ENCODE measurements at regions not wholly inside any gene's neighbourhood (a gene's known extent, or its start where the extent isn't known, plus 50 kb on each side); places are given as distances from the start of the nearest gene placed in this dataset.

DNA sequence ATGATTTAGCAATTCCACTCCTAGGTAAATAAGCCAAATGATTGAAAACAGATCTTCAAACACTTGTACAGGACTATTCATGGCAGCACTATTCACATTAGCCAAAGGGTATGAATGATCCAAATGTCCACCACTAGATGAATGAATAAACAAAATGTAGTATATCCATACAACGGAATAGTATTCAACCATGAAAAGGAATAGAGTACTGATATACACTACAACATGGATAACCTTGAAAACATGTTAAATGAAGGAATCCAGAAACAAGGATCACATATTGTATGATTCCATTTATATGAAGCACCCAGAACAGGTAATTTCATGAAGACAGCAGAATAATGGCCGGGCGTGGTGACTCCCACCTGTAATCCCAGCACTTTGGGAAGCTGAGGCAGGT, 78.2 kb upstream of the IGF1R start:
- no TSS peak for BruUV-seq (replicated peaks)
- DNase-seq (ENCODE audit: low spot score), result no peak
- H2AFZ ChIP-seq (ENCODE audit: low read length), result no peak overlapping the region
- no peaks in the 10 kb centered on the region for H3K9me3 ChIP-seq (ENCODE audit: low read length)
- TF ChIP-seq EZH2phosphoT487 (IDR thresholded peaks at IDR 0.05; ENCODE audit: borderline replicate concordance, low read depth, low read length), result no peak
- TF ChIP-seq, protein P1, sequence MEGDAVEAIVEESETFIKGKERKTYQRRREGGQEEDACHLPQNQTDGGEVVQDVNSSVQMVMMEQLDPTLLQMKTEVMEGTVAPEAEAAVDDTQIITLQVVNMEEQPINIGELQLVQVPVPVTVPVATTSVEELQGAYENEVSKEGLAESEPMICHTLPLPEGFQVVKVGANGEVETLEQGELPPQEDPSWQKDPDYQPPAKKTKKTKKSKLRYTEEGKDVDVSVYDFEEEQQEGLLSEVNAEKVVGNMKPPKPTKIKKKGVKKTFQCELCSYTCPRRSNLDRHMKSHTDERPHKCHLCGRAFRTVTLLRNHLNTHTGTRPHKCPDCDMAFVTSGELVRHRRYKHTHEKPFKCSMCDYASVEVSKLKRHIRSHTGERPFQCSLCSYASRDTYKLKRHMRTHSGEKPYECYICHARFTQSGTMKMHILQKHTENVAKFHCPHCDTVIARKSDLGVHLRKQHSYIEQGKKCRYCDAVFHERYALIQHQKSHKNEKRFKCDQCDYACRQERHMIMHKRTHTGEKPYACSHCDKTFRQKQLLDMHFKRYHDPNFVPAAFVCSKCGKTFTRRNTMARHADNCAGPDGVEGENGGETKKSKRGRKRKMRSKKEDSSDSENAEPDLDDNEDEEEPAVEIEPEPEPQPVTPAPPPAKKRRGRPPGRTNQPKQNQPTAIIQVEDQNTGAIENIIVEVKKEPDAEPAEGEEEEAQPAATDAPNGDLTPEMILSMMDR (conservative IDR thresholded peaks at IDR 0.05; ENCODE audit: low read length), result no peak
- H3K27ac ChIP-seq (ENCODE audit: low read depth, low read length, poor library complexity, severe bottlenecking), result no peak overlapping the region
- CTCF ChIA-PET (ENCODE audit: unreplicated experiment), result no interaction called here
- intact Hi-C loops (cut with micrococcal nuclease; ENCODE audit: unreplicated experiment), result no loop called here
- no peaks in the 10 kb centered on the region for H3K4me1 ChIP-seq (ENCODE audit: insufficient read depth, low read length, poor library complexity, severe bottlenecking)
- H3K9me2 ChIP-seq (ENCODE audit: insufficient read depth, low read length), result no peaks in the 10 kb centered on the region
- POLR2A ChIA-PET, result no interaction called here
- no peak overlapping the region for H3K4me3 ChIP-seq (ENCODE audit: low read depth, low read length, poor library complexity, severe bottlenecking)
- H3K79me2 ChIP-seq (ENCODE audit: insufficient read depth, low read depth, low read length), result no peaks in the 10 kb centered on the region
- H3K36me3 ChIP-seq (ENCODE audit: insufficient read depth, low read length), result no peaks in the 10 kb centered on the region
- H4K20me1 ChIP-seq (ENCODE audit: insufficient read depth, low read length), result no peaks in the 10 kb centered on the region
- no peak overlapping the region for H3K4me2 ChIP-seq (ENCODE audit: low read length)

DNA sequence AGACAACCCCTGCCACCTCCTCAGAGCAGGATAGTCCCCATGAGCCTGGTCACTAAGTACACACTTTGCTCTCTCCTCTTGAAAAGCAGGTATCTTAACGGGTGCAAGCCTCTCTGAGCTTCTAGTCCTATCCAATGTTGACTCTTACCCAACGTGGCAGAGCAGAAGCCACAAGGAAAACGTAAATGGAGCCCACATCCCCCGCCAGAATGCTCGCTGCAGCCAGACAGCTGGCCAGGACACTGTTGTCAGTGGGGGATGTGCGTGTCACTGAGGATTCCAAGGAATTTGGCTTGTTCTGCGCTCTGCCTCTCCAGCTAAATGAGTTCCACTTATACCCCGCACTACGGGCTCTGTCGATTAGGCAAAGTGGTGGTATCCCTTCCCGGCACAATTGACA, 67.8 kb upstream of the IGF1R start:
- H3K36me3 ChIP-seq (ENCODE audit: insufficient read depth, low read length), result no peaks in the 10 kb centered on the region
- H3K9me3 ChIP-seq (ENCODE audit: low read length), result no peaks in the 10 kb centered on the region
- H3K4me2 ChIP-seq (ENCODE audit: low read length), result no peak overlapping the region
- H3K9me2 ChIP-seq (ENCODE audit: insufficient read depth, low read length), result no peaks in the 10 kb centered on the region
- H3K4me1 ChIP-seq (ENCODE audit: insufficient read depth, low read length, poor library complexity, severe bottlenecking), result no peaks in the 10 kb centered on the region
- no peak overlapping the region for H2AFZ ChIP-seq (ENCODE audit: low read length)
- POLR2A ChIA-PET, result no interaction called here
- intact Hi-C loops (cut with micrococcal nuclease; ENCODE audit: unreplicated experiment), result no loop called here
- H3K4me3 ChIP-seq (ENCODE audit: low read depth, low read length, poor library complexity, severe bottlenecking), result no peak overlapping the region
- H3K79me2 ChIP-seq (ENCODE audit: insufficient read depth, low read depth, low read length), result no peaks in the 10 kb centered on the region
- no peak for DNase-seq (ENCODE audit: low spot score)
- BruUV-seq (replicated peaks), result no TSS peak
- H4K20me1 ChIP-seq (ENCODE audit: insufficient read depth, low read length), result no peaks in the 10 kb centered on the region
- no peak overlapping the region for H3K27ac ChIP-seq (ENCODE audit: low read depth, low read length, poor library complexity, severe bottlenecking)
- CTCF ChIA-PET (ENCODE audit: unreplicated experiment), result no interaction called here
- no peak for TF ChIP-seq EZH2phosphoT487 (IDR thresholded peaks at IDR 0.05; ENCODE audit: borderline replicate concordance, low read depth, low read length)
- TF ChIP-seq, protein P1 (conservative IDR thresholded peaks at IDR 0.05; ENCODE audit: low read length), result no peak

DNA sequence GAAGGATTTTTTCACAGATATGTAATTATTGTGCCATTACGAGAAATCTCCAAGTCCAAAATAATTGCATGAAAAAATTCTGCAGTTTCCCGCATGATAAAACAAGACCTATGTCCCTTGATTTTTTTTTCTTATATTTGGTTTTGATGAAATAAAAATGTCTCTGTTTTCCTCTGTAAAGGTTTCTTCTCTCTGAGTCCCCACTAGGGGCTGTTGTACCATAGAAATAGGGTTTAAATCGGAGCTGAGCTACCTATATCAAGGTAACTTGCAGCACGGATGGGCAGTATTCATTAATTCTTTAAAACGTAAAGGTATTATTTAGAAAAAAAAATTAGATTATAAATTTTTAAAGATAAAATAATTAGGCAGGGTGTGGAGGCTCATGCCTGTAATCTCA, 66.6 kb upstream of the IGF1R start:
- POLR2A ChIA-PET, result no interaction called here
- TF ChIP-seq EZH2phosphoT487 (IDR thresholded peaks at IDR 0.05; ENCODE audit: borderline replicate concordance, low read depth, low read length), result no peak
- TF ChIP-seq, protein P1 (conservative IDR thresholded peaks at IDR 0.05; ENCODE audit: low read length), result peak; percentile 31; the same call in 1 of the 2 replicates
- DNase-seq (ENCODE audit: low spot score), result no peak

More for the DNA sequence above, 66.6 kb upstream of the IGF1R start:
- intact Hi-C loops (cut with micrococcal nuclease; ENCODE audit: unreplicated experiment), result no loop called here
- no peaks in the 10 kb centered on the region for H3K9me2 ChIP-seq (ENCODE audit: insufficient read depth, low read length)
- BruUV-seq (replicated peaks), result no TSS peak
- H2AFZ ChIP-seq (ENCODE audit: low read length), result no peak overlapping the region
- no peaks in the 10 kb centered on the region for H3K9me3 ChIP-seq (ENCODE audit: low read length)
- H3K4me1 ChIP-seq (ENCODE audit: insufficient read depth, low read length, poor library complexity, severe bottlenecking), result no peaks in the 10 kb centered on the region
- no peak overlapping the region for H3K27ac ChIP-seq (ENCODE audit: low read depth, low read length, poor library complexity, severe bottlenecking)
- H3K36me3 ChIP-seq (ENCODE audit: insufficient read depth, low read length), result no peaks in the 10 kb centered on the region
- no peaks in the 10 kb centered on the region for H3K79me2 ChIP-seq (ENCODE audit: insufficient read depth, low read depth, low read length)
- H3K4me3 ChIP-seq (ENCODE audit: low read depth, low read length, poor library complexity, severe bottlenecking), result no peak overlapping the region
- H3K4me2 ChIP-seq (ENCODE audit: low read length), result no peak overlapping the region
- H4K20me1 ChIP-seq (ENCODE audit: insufficient read depth, low read length), result no peaks in the 10 kb centered on the region
- CTCF ChIA-PET (ENCODE audit: unreplicated experiment), result no interaction called here
